Activated CD4-positive, alpha-beta T cell treated with anti-CD3 and anti-CD28 coated beads, Interleukin-2, amount 50 U/mL, for 24 hours (primary cell): ENCODE measurements at regions not wholly inside any gene's neighbourhood (a gene's known extent, or its start where the extent isn't known, plus 50 kb on each side); places are given as distances from the start of the nearest gene placed in this dataset.

Experiments used
- DNase-seq, 2 donors: peaks; one replicate each; pipeline ENCODE4 v3.0.0-alpha.2; 2020; ENCODE audit warnings: low read depth in 1 of 2, low spot score in 1 of 2

DNA sequence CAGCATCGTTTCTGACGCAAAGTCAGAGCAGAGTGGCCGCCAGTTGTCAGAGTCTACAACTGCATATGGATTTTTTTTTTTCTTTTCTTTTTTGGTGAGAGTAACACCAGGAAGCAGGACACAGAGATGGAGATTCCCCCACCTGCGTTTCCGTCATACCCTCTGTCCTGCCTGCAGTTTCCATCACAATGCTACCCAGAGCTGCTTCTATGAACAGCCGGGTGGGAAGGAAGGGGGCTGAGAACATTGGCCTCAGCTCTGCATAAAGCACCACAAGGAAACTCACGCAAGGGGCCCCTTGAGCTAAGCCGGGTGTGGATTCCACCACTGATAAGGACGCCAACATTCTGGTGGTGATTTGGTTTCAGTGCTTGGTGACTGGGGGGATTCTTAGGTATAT lies 183.5 kb upstream of the AFDN start:
- DNase-seq = no peak

DNA sequence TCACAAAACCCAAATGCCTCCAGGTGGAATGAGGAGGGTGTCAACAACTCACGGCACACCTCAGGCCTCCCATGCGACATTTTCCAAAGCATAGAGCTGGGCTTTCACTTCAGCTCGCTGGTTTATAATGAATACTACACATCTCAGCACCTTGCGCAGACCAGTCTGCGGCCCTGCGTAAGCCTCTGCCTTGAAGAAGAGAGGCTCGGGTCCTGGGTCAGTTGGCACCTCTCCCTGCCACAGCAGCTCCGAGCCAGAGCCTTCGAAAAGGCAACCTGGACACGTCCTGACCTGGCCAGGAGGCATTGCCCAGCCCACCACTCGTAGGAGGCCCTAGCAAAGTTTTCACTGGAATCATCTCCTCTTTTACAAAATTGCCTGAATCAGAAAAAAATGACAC lies 183.0 kb upstream of the AFDN start:
- DNase-seq = no peak

DNA sequence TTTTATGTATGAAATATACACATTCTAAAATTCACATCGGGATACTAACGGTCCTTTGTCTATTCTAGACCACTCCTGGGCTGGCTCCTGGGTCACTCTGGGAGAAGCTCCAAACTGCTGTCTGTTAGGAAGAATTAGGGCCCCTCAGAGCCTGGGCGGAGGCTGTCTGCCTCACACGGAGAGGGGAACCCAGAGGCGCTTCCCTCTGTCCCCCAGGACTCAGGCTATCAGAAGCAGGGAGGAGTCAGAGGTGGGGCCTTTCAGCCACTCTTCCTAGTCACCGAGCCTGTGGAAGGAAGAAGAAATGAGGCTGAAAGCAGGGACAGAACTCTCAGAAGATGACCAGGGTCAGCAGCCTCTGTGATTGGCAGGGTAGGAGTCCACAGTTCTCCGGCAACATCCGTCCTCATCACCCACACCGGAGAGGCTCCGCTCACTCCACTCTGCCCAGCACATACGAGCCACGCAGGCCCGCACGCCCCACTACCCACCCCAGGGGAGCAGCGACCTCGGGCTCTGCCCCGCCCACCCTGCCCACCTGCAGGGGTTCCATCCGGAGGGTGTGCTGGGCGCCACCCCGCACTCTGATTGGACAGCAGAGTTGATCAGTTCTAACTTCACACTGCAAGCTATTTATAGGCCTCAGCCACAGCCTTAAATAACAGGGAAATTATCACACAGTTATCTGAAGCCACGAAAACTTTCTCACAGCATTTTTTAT lies 182.1 kb upstream of the AFDN start:
- DNase-seq = no peak

DNA sequence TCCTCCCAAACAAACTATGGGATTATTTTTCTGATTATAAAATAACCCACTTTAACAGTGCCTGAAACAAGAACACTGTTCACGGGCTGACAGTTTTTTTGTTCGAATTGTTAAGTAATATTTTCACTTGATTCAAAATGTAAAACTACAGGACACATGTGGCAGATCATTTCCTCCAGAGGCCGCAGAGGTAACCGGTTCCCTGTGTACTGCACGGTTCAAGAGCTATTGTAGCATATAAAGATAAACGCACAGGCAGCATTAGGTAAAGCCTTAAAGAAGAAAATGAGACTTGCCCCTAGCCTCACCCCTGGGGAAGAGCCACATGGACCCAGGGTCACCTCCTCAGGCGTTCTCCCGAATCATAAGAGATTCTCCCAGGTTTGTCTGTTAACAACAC lies 181.3 kb upstream of the AFDN start:
- DNase-seq = no peak

DNA sequence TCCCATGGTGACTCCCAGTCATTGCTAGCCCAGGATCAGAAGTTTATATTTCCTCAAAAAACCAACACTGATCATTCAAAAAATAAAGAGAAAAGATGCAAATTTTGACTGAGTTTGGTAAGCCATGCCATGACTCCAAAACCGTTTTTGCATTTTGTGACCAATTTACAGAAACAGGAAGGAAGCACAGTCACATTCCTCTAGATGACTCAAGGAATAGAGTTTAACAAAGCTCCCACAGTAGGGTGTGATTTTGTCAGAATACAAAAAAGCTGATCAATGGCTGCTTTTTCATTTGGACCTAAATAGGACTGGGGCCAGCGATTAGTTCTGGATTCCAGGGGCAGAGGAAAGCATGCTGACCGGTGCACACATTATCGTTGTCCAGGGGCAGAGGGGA lies 179.4 kb upstream of the AFDN start:
- no peak for DNase-seq

DNA sequence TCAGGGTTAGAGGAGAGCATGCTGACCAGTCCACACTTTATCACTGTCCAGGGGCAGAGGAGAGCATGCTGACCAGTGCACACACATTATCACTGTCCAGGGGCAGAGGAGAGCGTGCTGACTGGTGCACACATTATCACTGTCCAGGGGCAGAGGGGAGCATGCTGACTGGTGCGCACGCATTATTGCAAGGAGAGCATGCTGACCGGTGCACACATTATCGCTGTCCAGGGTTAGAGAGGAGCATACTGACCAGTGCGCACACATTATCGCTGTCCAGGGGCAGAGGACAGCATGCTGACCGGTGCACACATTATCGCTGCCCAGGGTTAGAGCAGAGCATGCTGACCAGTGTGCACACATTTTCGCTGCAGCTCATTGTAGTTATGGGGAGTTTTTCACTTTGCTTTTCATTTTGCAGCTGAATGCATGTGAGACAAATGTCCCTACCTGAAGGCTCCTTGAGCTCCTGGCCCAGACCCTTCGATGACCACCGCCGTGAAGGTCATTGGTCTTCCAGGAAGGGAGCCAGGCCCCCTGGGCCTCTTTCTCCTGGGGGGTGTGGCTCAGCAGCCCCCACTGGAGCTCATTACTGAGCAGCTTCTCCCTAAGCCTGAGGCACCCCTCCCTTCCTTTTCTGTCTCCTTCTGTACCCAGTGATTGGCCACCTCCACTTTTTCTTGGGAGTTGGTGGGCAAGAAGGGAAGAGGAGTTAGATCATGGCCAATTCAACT lies 178.8 kb upstream of the AFDN start:
- no peak for DNase-seq

DNA sequence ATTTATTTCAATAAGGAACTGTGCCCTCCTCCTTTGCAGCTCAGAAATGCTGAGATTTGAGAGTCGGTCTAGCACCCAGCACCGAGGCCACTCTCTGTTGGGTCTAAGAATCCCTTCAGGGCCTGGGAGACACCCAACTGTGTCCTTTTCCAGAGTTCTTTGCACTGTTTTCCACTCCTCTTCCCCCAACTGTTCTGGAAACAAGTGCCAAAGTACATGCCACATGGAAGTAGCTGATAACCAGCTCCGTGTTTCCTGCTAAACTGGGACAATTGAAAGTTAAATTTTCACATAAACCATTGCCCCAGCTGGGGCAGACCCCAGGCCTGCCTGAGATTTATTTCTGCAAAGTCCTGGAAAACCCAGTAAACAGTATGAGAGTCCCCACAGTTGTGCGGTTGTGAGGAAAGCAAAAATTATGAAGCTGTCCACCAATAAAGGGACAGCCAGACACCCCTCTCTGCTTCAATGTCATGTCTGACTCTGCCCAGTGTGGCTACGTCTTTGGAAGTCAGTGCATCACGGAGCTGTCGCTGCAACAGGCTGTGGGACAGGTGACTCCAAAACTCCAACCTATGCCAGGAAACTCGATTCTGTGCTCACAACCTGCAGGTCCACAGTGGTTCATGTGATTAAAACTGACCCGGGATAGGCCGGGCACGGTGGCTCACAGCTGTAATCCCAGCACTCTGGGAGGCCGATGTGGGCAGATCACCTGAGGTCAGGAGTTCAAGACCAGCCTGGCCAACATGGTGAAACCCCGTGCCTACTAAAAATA lies 178.0 kb upstream of the AFDN start:
- DNase-seq = no peak

DNA sequence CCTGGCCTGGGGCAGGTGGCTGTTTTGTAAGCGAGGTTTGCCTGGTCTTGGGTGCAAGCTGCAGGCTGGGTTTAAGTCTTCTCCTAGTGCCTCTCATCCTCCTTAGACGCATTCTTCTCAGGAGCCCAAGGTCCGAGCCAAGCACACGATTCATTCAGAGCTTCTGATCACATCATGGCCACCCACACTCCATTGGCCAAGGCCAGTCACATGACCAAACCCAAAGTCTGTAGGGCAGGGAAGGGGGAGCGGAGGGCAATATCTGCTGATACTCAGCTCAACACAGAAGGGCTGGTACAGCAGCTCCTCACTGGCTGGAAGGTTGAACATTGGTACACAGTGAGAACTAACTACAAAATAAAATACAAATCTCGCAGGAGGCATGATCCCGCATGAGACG lies 177.2 kb upstream of the AFDN start:
- DNase-seq = no peak

DNA sequence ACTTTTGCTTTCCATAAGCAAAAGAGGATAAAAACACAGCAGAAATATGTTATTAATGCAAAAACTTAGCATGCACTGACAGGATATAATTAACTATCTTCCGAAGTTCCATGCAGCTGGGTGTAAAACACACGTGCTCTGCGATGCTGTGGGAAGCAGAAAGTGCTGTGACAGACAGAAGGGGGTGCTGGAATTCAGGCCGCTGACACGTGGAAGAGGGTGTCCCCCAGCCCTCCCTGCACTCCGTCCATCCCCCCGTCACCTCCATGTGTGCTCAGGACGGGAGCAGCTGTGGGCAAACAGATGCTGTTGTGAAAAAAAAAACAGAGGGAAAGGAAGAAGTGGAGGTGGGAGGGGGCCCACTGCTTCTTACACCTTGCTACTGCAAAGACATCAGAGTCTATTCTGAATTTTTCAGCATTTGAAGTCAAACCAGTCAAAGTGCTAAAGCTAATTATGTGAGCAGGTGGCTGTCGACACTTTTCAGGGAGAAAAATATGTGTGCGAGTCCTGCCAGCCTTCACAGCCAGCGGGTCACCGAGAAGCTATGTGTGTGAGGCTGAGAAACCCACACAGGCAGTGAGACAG lies 175.9 kb upstream of the AFDN start:
- no peak for DNase-seq

DNA sequence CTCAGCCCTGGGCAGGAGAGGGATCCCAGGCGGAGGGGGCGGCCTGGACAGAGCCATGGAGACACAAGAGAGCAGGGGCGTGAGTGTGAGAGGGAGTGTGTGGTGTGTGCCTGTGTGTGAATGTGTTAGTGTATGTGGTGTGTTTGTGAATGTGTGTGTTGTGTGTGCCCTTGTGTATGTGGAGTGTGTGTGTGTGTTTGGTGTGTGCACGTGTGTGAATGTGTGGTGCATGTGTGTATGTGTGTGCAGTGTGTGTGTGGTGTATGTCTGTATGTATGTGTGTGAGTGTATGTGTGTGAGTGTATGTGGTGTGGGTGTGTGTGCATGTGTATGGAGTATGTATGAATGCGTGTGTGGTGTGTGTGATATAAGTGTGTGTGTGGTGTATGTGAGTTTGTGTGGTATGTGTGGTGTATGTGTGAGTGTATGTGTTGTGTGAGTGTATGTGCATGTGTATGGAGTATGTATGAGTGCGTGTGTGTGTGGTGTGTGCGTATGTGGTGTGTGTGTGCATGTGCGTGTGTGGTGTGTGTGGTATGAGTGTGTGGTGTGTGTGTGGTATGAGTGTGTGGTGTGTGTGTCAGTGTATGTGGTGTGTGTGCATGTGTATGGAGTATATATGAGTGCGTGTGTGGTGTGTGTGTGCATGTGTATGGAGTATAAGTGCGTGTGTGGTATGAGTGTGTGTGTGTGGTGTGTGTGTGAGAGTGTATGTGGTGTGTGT lies 175.2 kb upstream of the AFDN start:
- DNase-seq = no peak

DNA sequence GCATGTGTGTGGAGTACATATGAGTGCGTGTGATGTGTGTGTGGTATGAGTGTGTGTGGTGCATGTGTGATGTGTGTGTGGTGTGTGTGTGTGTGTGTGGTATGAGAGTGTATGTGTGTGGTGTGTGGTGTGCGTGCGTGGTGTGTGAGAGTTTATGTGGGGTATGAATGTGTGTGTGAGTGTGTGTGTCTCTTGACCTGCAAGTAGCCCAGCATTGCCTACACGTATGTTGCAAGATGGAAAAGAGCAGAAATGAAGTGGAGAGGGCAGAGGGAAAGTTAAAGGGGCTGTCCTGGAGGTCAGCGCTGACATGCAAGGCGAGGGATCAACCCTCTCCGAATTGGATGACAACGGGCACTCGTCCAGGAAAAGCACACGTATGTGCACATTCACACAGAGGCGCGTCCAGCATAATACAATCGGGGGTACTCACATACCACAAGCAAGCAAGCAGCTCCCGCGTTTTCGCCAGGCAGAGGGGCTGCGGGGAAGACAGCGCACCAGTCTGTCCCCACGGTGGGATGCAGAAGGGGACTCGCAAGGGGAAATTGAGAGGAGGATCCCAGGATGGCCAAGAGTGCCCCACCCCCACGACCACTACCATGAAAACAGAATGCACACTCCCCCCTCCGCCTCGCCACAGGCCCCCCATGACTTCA lies 174.5 kb upstream of the AFDN start:
- DNase-seq = no peak

DNA sequence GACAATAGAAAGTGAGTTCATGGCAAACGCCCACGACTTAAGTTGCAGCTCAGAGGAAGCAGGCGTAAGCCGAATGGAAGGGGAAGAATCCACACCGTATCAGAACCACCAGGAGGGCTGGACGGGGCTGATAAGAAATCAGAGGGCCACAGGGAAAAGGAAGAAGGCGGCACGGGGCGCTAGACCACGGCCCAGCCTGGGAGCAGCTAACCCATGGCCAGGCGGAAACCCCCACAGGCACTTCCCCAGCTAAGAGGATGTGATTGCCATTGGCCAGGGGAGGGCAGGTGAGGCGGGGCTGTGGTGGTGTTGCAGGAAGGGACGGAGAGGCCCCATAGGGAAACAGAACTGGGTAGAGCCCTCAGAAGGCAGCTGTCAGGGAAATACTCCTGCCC lies 174.0 kb upstream of the AFDN start:
- no peak for DNase-seq

DNA sequence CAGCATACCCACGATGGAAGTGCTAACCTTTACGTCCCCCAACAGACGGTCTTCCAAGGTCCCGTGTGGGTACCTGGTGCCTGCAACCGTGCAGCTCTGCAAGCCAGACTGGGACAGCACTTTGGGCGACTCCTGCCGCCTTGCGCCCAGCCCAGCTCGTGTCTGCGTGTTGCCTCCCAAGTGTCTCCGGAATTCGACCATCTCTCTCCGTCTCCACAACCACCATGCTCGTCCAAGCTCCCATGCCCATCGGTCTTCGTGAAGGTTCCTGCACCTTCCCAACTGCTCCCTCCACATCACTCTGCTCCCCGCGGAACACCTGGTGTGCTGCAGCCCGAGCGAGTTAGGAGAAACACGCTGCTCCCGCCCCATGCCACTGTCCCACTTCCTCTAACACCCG lies 173.2 kb upstream of the AFDN start:
- no peak for DNase-seq

DNA sequence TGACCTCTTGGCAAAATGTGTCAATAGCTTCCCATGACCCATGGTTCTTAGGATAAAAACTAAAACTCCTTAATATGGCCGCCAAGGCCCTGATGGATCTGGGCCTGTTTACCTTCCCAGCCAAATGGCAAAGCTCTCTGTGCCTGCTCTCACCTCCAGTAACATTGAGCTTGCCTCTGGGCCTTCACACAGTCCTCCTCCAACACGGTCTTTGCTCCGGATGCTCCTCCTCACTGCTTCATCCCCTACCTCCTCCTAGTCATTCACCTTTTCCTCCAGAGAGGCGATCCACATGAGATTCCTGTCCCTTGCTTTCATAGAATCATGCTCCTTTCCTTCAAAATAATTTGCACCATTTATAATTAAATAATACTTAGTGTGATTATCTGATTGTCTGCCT lies 172.3 kb upstream of the AFDN start:
- no peak for DNase-seq

DNA sequence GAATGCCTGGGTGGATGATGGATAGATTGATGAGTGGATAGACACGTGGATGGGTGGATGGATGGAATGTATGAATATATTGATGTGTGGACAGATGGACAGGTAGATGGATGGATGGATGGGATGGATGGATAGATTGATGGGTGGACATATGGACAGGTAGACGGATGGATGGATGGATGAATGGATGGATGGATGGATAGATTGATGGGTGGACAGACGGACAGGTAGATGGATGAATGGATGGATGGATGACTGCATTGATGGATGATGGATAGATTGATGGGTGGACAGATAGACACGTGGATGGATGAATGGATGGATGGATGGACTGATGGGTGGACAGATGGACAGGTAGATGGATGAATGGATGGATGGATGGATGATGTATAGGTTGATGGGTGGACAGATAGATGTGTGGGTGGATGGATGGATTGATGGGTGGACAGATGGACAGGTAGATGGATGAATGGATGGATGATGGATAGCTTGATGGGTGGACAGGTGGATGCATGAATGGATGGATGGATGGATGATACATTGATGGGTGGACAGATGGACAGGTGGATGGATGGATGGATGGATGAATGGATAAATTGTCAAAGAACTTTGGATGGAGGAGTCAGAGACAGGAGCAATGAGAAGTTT lies 171.4 kb upstream of the AFDN start:
- DNase-seq = no peak

DNA sequence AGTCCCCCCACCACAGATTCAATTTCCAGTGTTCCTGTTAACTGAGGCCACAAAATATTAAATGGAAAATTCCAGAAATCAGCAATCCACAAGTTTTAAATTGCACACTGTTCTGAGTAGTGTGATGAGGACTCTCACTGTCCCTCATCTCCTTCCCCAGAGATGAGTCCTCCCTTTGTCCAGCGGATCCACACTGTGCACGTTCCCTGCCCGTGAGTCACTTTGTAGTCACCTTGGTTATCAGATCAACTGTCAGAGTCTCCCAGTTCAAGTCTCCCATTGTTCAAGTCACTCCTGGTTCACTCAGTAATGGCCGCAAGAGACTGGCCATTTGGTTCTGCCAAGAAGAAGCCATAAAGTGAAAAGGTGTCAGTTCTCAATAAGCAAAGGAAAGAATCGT lies 168.6 kb upstream of the AFDN start:
- DNase-seq = no peak

DNA sequence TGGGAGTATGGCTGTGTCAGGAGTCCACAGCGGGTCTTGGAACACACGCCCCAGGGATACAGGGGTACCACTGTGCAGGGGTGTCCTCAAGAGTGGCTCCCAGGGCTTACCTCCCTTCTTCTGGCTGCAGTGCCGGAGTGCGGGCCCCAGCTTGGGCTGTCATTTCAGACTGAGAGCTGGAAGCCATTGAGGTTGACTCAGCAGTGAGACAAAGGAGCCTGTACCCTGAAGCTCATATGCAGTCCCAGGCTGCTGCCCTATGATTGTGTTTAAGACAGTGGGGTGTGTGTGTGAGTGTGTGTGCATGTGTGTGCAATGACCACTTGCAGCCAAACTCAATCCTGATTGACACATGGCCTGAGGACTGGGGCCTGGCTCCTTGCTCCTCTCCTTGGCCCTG lies 167.7 kb upstream of the AFDN start:
- DNase-seq = no peak

DNA sequence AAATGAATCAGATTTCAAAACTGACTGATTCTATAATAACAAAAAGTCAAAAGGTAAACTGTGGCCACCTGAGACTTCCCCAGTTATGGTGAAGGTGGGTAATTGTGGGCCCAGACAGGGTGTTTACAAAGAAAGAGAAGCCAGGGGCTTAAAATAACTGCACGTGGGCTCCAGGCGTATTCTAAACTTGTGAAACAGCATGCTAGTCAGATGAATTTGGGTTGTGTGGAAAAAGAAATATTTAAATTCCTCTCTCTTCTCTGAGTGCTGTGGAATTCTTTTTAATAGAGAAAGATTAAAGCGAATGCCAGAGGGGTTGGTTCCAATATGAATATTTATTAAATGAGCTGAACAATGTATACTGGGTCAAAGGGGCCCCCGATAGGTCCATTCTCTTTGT lies 166.3 kb upstream of the AFDN start:
- DNase-seq = no peak

DNA sequence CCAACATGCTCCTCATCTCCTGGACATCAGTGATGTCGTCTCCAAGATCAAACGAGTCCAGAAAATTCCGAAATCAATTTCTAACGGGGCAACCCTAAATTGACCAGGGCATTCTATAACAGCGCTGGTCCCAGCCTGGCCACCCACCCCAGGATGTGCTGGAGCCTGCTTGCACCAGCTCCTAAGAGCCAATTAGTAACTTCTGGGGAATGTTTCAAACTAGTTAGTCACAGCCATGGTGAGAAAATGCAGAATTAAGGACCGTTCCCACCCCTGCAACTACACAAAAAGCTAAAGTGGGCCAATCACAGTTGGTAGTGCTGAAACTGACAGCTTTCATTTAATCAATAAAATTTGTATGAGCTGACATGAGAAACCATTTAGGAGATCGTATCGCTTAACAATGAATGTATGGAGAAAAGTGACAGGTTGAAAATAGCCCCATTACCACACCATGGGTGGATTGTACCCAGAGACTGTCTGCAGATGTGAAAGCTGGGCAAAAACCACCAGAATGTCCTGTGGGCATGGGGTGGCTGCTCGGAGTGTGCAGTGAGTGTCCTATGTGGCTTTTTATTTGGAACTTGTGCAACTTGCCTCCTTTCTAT lies 165.7 kb upstream of the AFDN start:
- no peak for DNase-seq

DNA sequence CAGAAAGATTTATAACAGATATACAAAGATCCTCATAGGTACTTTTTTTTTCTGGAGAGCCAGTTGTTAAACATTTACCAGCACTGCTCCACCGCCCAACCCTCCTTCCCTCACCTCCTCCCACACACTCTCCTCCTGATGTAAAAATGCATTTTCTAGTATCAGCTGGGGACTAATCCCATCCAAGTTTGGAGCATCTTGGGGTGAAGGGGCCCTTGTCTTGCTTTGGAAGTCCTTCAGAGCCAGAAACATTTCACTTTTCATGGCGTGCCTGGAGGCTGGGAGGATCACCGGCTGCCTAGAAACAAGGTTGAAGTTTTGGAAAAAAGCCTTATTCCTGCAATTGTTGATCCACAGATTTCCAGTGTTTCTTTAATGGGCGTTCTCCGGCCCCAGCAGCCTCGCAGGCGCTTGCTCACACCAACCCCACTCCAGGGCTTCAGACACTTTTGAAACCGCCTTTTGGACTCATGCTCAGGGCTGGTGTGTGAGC lies 165.1 kb upstream of the AFDN start:
- no peak for DNase-seq
